Dedifferentiated amniotic fluid mesenchymal stem cell (primary cell): ENCODE measurements at regions not wholly inside any gene's neighbourhood (a gene's known extent, or its start where the extent isn't known, plus 50 kb on each side); places are given as distances from the start of the nearest gene placed in this dataset.
"Not testable (repeated sequence)": the region's sequence is repeated elsewhere in the genome, so short reads cannot be mapped to it uniquely, and the experiment has no call there.

Experiments used
- DNase-seq: peaks from one replicate; pipeline ENCODE4 v3.0.0-alpha.2; 2016; ENCODE audit errors: extremely low spot score

DNA sequence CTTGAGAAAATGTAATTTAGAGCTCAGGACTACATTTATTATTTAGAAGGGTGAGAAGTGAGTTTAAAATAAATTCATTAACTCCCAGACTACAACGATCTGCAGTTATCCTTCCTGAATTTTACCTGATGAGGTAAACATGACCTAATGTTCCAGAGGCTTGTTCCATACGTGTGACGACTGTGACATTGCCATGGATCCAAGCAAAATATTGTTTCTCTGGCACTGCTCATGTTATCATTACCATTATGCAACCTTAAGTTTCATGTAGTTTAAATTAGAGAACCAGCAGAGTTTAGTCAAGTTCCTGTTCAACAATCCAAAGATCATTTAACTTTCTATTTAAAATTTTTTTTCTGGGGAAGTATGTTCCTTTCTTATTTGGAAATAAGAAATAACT, 279.6 kb downstream of the KLF5 start:
- DNase-seq = no peak

GRCh38 chr13:73337532-73337931, 278.7 kb downstream of the KLF5 start:
- no peak for DNase-seq

GRCh38 chr13:73336773-73337172, 278.0 kb downstream of the KLF5 start:
- DNase-seq = no peak

GRCh38 chr13:73335944-73336343, 277.1 kb downstream of the KLF5 start:
- no peak for DNase-seq

GRCh38 chr13:73335210-73335609, 276.4 kb downstream of the KLF5 start:
- DNase-seq = no peak

DNA sequence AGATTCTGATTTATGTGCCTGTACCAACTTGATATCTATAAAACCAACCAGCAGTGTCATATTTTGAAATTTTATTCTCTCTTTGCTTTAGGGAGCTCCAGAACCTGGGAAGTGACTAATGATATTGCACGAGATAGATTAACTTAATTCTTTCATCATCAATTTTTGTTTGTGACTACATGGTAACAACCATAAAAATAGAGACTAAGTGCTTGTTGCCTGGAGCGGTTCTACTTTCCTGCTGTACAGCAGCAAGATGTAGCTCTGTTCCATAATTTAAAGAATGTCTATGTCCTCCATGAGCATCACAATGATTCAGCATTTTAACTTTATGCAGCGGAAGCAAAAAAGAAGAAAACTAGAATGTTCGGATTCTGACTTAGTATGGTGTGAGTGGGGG, 275.6 kb downstream of the KLF5 start:
- DNase-seq = no peak

DNA sequence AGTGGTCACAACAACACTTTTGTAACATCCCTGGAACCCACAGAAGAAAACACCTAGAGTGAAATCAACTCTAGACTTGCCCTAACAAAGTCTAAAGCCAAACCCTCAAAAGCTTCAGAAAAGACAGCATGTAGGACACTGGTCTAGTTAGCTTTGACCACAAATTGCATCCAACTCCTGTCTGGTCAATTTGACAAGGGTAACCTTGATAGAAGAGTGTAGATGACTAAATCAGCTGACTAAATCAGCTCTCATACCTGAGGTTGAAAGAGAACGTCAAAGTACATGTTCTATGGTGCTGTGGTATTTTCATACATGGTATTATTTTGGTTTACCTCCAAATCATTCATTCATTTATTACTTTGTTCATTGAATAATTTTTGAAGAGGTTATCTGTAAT, 272.8 kb downstream of the KLF5 start:
- no peak for DNase-seq

DNA sequence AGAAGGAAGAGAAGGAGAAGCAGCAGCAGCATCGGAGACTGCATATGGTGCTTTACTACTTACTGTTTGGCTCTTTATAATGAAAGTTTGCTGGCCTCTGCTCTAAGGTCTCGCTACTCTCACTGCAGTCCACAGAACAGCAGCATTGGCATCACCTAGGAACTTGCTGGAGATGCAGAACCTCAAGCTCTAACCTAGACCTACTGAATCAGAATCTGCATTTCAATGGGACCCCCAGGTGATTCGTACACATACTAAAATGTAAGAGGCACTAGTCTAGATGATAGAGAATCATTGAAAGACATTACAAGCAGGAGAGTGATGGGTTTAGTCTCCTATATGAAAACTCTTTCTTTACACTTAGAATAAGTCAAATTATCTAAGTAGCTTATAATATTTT, 270.6 kb downstream of the KLF5 start:
- no peak for DNase-seq

- no peak for DNase-seq
Measured at GRCh38 chr13:73327579-73327978, 268.8 kb downstream of the KLF5 start.

- DNase-seq = no peak
Measured at GRCh38 chr13:73325723-73326558, 267.1 kb downstream of the KLF5 start.

GRCh38 chr13:73324842-73325722, 266.3 kb downstream of the KLF5 start:
- DNase-seq = no peak

DNA sequence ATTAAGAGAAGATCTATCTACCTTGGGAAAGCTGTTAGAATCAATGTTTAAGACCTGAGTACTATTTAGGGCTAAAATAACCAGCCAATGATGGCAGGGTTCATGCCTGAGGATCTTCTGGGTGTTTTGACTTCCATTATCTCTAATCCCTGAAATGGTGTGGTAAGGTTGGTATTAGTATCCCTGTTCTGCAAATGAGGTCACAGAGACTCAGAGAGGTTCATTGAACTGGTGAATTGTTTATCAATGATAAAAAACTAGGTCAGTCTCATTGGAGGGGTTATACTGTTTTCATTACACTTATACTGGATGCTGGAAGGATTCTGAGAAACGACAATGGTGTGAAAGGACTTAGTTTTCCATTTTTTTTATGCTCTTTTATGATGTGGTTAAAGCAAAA, 264.8 kb downstream of the KLF5 start:
- no peak for DNase-seq

GRCh38 chr13:73321043-73321442, 262.2 kb downstream of the KLF5 start:
- DNase-seq = no peak

DNA sequence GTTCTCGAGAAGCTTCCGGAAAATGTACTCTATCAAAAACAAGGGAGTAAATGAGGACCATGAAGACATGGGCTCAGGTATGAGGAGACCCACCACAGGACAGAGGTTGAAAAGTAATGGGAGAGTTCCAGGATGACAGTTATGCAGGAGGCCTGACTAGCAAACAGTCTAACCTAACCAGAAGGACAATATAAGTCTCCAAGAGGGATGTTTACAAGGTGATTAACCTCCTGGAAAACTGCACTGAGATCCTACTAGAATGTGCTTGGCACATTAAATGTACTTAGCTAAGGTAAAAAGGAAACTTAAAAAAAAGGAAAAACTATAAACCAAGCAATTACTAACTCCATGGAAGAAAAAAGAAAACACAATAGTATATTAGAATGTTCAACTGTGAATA, 258.3 kb downstream of the KLF5 start:
- no peak for DNase-seq

GRCh38 chr13:73310366-73310765, 251.6 kb downstream of the KLF5 start:
- DNase-seq = no peak

DNA sequence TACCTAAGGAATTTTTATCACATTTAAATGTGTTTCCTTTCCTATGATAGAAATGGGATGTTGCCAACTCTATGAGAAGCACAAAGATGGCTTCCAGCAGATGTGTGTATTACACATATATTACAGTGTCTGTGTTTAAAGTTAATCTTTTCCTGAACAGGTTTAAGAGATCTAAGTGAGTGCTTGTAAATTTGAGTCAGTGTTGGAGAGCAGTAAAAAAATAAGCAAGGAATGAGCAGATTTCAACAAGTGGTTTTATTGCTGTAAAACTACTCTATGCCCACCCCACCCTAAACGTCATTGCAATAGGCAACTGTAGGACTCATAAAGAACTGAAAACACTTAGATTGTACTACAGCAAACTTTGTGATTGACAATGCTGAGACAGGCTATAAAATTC, 248.7 kb downstream of the KLF5 start:
- DNase-seq = no peak

- no peak for DNase-seq
Measured at GRCh38 chr13:73306688-73307087, 247.9 kb downstream of the KLF5 start.

- no peak for DNase-seq
Measured at GRCh38 chr13:73304442-73304841, 245.6 kb downstream of the KLF5 start.

- DNase-seq = no peak
Measured at GRCh38 chr13:73303851-73304250, 245.0 kb downstream of the KLF5 start.

DNA sequence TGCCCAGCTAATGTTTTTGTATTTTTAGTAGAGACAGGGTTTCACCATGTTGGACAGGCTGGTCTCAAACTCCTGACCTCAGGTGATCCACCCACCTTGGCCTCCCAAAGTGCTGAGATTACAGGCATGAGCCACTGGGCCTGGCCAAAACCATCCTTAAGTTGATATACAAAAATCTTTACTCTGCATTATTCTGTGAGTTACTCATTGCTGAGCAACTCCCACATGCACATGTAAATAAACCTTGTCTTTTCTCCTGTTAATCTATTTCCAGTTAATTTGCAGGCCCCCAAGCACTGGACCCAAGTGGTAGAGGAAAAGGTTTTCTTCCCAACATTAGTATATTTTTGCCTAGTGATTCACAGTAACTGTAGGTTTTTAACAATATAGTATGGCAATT, 242.8 kb downstream of the KLF5 start:
- not testable (repeated sequence) for DNase-seq

GRCh38 chr13:73300718-73301425, 242.1 kb downstream of the KLF5 start:
- DNase-seq = no peak

DNA sequence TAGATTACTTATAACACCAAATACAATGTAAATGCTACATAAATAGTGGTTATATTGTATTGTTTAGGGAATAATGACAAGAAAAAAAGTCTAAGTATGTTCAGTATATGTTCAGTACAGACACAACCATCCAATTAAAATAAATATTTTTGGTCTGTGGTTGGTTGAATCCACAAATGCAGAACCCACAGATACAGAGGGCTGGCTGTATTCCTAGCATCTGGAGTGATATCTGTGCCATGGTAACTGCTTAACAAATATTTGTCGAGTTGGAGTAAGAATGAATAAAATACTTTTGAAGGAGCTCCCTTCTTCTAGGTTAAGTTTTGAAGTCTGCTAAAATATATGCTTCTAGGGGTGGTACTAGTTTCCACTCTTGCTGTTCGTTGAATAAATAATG, 241.0 kb downstream of the KLF5 start:
- DNase-seq = no peak
